H9 (cell line): ENCODE measurements at regions not wholly inside any gene's neighbourhood (a gene's known extent, or its start where the extent isn't known, plus 50 kb on each side); places are given as distances from the start of the nearest gene placed in this dataset.

Experiments used
- DNase-seq: peaks from one replicate; pipeline ENCODE4 v3.0.0-alpha.2; 2017
- H2AFZ ChIP-seq: one replicate; pipeline ENCODE4 v1.6.1; 2013; ENCODE audit warnings: mild to moderate bottlenecking, low read length, control low read depth, moderate library complexity
- H2AK5ac ChIP-seq: 2 replicates; pipeline ENCODE4 v1.6.1; 2013; ENCODE audit warnings: low read length, control low read depth, mixed read lengths; ENCODE audit not compliant: insufficient read length
- H2BK120ac ChIP-seq: one replicate; pipeline ENCODE4 v1.6.1; 2013; ENCODE audit warnings: low read depth, mild to moderate bottlenecking, low read length, control low read depth, inconsistent platforms; ENCODE audit not compliant: poor library complexity, severe bottlenecking
- H2BK12ac ChIP-seq: 2 replicates; pipeline ENCODE4 v1.6.1; 2013; ENCODE audit warnings: low read length, control low read depth, mixed read lengths, low read depth; ENCODE audit not compliant: insufficient read length
- H2BK15ac ChIP-seq: 2 replicates; pipeline ENCODE4 v1.6.1; 2013; ENCODE audit warnings: low read depth, low read length, control low read depth
- H2BK20ac ChIP-seq: one replicate; pipeline ENCODE4 v1.6.1; 2013; ENCODE audit warnings: low read depth, mild to moderate bottlenecking, low read length, control low read depth, inconsistent platforms; ENCODE audit not compliant: poor library complexity, severe bottlenecking
- H2BK5ac ChIP-seq: 2 replicates; pipeline ENCODE4 v1.6.1; 2013; ENCODE audit warnings: low read length, control low read depth, mixed read lengths; ENCODE audit not compliant: insufficient read length
- H3K14ac ChIP-seq: 2 replicates; pipeline ENCODE4 v1.6.1; 2013; ENCODE audit warnings: low read length, control low read depth; ENCODE audit not compliant: insufficient read depth
- H3K18ac ChIP-seq: 2 replicates; pipeline ENCODE4 v1.6.1; 2013; ENCODE audit warnings: low read depth, mild to moderate bottlenecking, mixed read lengths, low read length, control low read depth; ENCODE audit not compliant: insufficient read length
- H3K23ac ChIP-seq: 2 replicates; pipeline ENCODE4 v1.6.1; 2013; ENCODE audit warnings: low read length, control low read depth, mixed read lengths, low read depth; ENCODE audit not compliant: insufficient read length
- H3K23me2 ChIP-seq: 2 replicates; pipeline ENCODE4 v1.6.1; 2013; ENCODE audit warnings: low read depth, mild to moderate bottlenecking, mixed read lengths, low read length, control low read depth; ENCODE audit not compliant: insufficient read length, poor library complexity, severe bottlenecking
- H3K27ac ChIP-seq: 2 replicates; pipeline ENCODE4 v1.5.1; 2013; ENCODE audit warnings: low read length, control low read depth, mixed read lengths, low read depth; ENCODE audit not compliant: insufficient read length
- H3K27me3 ChIP-seq: 2 replicates; pipeline ENCODE4 v1.6.1; 2013; ENCODE audit warnings: low read length, control low read depth, inconsistent platforms; ENCODE audit not compliant: insufficient read depth
- H3K4ac ChIP-seq: 2 replicates; pipeline ENCODE4 v1.6.1; 2013; ENCODE audit warnings: low read depth, mild to moderate bottlenecking, control low read depth, inconsistent platforms, low read length, moderate library complexity
- H3K4me1 ChIP-seq: 2 replicates; pipeline ENCODE4 v1.6.1; 2013; ENCODE audit warnings: low read length, control low read depth, inconsistent platforms; ENCODE audit not compliant: insufficient read depth
- H3K4me2 ChIP-seq: 2 replicates; pipeline ENCODE4 v1.6.1; 2013; ENCODE audit warnings: low read length, control low read depth, mixed read lengths; ENCODE audit not compliant: insufficient read length, insufficient read depth
- H3K56ac ChIP-seq: 2 replicates; pipeline ENCODE4 v1.6.1; 2013; ENCODE audit warnings: low read depth, mild to moderate bottlenecking, mixed read lengths, low read length, control low read depth; ENCODE audit not compliant: insufficient read length
- H3K79me1 ChIP-seq: 2 replicates; pipeline ENCODE4 v1.6.1; 2013; ENCODE audit warnings: low read depth, mild to moderate bottlenecking, moderate library complexity, low read length, control low read depth, inconsistent platforms; ENCODE audit not compliant: insufficient read depth, poor library complexity, severe bottlenecking
- H3K79me2 ChIP-seq: 2 replicates; pipeline ENCODE4 v1.6.1; 2013; ENCODE audit warnings: low read length, control low read depth, inconsistent platforms; ENCODE audit not compliant: insufficient read depth
- H3K9ac ChIP-seq: 2 replicates; pipeline ENCODE4 v1.6.1; 2013; ENCODE audit warnings: low read length, control low read depth, mixed read lengths; ENCODE audit not compliant: insufficient read length; ENCODE audit errors: extremely low read depth
- H3K9me3 ChIP-seq: one replicate; pipeline ENCODE4 v1.6.1; 2013; ENCODE audit warnings: low read depth, low read length, inconsistent platforms; ENCODE audit not compliant: control insufficient read depth
- H3T11ph ChIP-seq: one replicate; pipeline ENCODE4 v1.6.1; 2013; ENCODE audit warnings: mild to moderate bottlenecking, low read length, control low read depth, inconsistent platforms
- H4K20me1 ChIP-seq: one replicate; pipeline ENCODE4 v1.6.1; 2013; ENCODE audit not compliant: control insufficient read depth, insufficient read length, insufficient read depth
- H4K5ac ChIP-seq: 2 replicates; pipeline ENCODE4 v1.6.1; 2013; ENCODE audit warnings: low read depth, mild to moderate bottlenecking, mixed read lengths, low read length, control low read depth; ENCODE audit not compliant: insufficient read length
- H4K8ac ChIP-seq: replicated peaks from 2 replicates; pipeline ENCODE4 v1.6.1; 2013; ENCODE audit warnings: low read length, control low read depth, mixed read lengths, low read depth; ENCODE audit not compliant: insufficient read length
- H4K91ac ChIP-seq: 2 replicates; pipeline ENCODE4 v1.6.1; 2013; ENCODE audit warnings: low read depth, mild to moderate bottlenecking, moderate library complexity, mixed read lengths, low read length, control low read depth; ENCODE audit not compliant: insufficient read length
- H3K27ac Mint-ChIP-seq, 3 experiments: 2 replicates in 2 of 3; 3 replicates in 1 of 3; pipeline ENCODE4 v1.8.0; 2020 to 2021; ENCODE audit warnings: mixed read lengths in 3 of 3, mild to moderate bottlenecking in 1 of 3, moderate library complexity in 1 of 3
- H3K27me3 Mint-ChIP-seq: 2 replicates; pipeline ENCODE4 v1.8.0; 2021; ENCODE audit warnings: low read depth, mild to moderate bottlenecking, moderate library complexity, mixed read lengths
- H3K36me3 Mint-ChIP-seq, 3 experiments: 2 replicates in 2 of 3; 3 replicates in 1 of 3; pipeline ENCODE4 v1.8.0; 2020 to 2021; ENCODE audit warnings: low read depth in 3 of 3, mixed read lengths in 3 of 3; ENCODE audit not compliant: insufficient read depth in 1 of 3
- H3K4me1 Mint-ChIP-seq, 2 experiments: 2 replicates each; pipeline ENCODE4 v1.8.0; 2020; ENCODE audit warnings: mixed read lengths in 2 of 2
- H3K4me3 Mint-ChIP-seq, 2 experiments: 2 replicates in 1 of 2; 3 replicates in 1 of 2; pipeline ENCODE4 v1.8.0; 2020 to 2021; ENCODE audit warnings: mild to moderate bottlenecking in 2 of 2, mixed read lengths in 2 of 2, moderate library complexity in 1 of 2
- H3K9me3 Mint-ChIP-seq, 2 experiments: 2 replicates in 1 of 2; 3 replicates in 1 of 2; pipeline ENCODE4 v1.8.0; 2020; ENCODE audit warnings: mild to moderate bottlenecking in 2 of 2, mixed read lengths in 2 of 2, moderate library complexity in 1 of 2
- CTCF ChIP-seq: fragments of 200-600 bp; sonication (generic); conservative IDR thresholded peaks from 3 replicates; pipeline ENCODE4 v1.8.0; 2021; ENCODE audit warnings: antibody characterized with exemption, mild to moderate bottlenecking
- WGBS: extraction: QIAGEN DNeasy Blood & Tissue Kit; methylation state at CpG from one replicate; pipeline ENCODE4 v1.1.7; 2013; ENCODE audit warnings: missing lambda C conversion rate, low lambda C conversion rate, mixed read lengths; ENCODE audit not compliant: insufficient read length; ENCODE audit errors: extremely low coverage; 5-methylcytosine and 5-hydroxymethylcytosine counted together

GRCh38 chr2:58800881-58801280, 559.8 kb upstream of the FANCL start:
- H4K8ac ChIP-seq: no peak overlapping the region
- Mint-ChIP-seq H3K27me3 (no peaks in the 10 kb centered on the region), H3K4me1 (no peaks in the 10 kb centered on the region), H3K27ac (no peak overlapping the region), H3K4me3 (no peak overlapping the region), H3K36me3 (no peaks in the 10 kb centered on the region), H3K9me3 (no peaks in the 10 kb centered on the region)
- no peak overlapping the region for H3T11ph ChIP-seq
- H2BK120ac ChIP-seq: no peak overlapping the region
- H3K4ac ChIP-seq: no peak overlapping the region
- no peak overlapping the region for H3K9ac ChIP-seq
- no peak overlapping the region for H2AK5ac ChIP-seq
- no CpG with 5 or more reads among the region's 4 CpGs for WGBS
- H2BK12ac ChIP-seq: no peak overlapping the region
- no peak for DNase-seq
- H3K23me2 ChIP-seq: no peaks in the 10 kb centered on the region
- H3K79me1 ChIP-seq: no peaks in the 10 kb centered on the region
- H3K9me3 ChIP-seq: no peaks in the 10 kb centered on the region
- no peaks in the 10 kb centered on the region for H4K20me1 ChIP-seq
- no peaks in the 10 kb centered on the region for H3K27me3 ChIP-seq
- TF ChIP-seq CTCF: no peak
- H3K18ac ChIP-seq: no peak overlapping the region
- H2BK20ac ChIP-seq: no peak overlapping the region
- H3K4me1 ChIP-seq: no peaks in the 10 kb centered on the region
- no peaks in the 10 kb centered on the region for H3K79me2 ChIP-seq
- no peak overlapping the region for H2AFZ ChIP-seq
- H3K27ac ChIP-seq: no peak overlapping the region
- H3K56ac ChIP-seq: no peak overlapping the region
- H2BK5ac ChIP-seq: no peak overlapping the region
- H3K4me2 ChIP-seq: no peak overlapping the region
- no peak overlapping the region for H4K5ac ChIP-seq
- no peak overlapping the region for H4K91ac ChIP-seq
- H2BK15ac ChIP-seq: no peak overlapping the region
- H3K14ac ChIP-seq: no peak overlapping the region
- H3K23ac ChIP-seq: no peak overlapping the region
